Vagina (tissue), 2 donors: ENCODE measurements at regions not wholly inside any gene's neighbourhood (a gene's known extent, or its start where the extent isn't known, plus 50 kb on each side); places are given as distances from the start of the nearest gene placed in this dataset.

ENCODE experiments used
- DNase-seq, 2 donors: peaks; one replicate each; pipeline ENCODE4 v3.0.0-alpha.2; 2017; ENCODE audit errors: extremely low spot score in 2 of 2
- H3K27ac ChIP-seq: fragments of 200-600 bp; sonication (generic); one replicate; pipeline ENCODE4 v1.5.1; 2019
- H3K27me3 ChIP-seq: fragments of 200-600 bp; sonication (generic); one replicate; pipeline ENCODE4 v1.5.1; 2019
- H3K36me3 ChIP-seq, 2 donors: fragments of 200-600 bp; sonication (generic); one replicate each; pipeline ENCODE4 v1.5.1; 2017 to 2019
- H3K4me1 ChIP-seq: fragments of 200-600 bp; sonication (generic); one replicate; pipeline ENCODE4 v1.5.1; 2019
- H3K4me3 ChIP-seq, 2 donors: fragments of 200-600 bp; sonication (generic); 1 replicate in 1 of 2; 2 replicates in 1 of 2; pipeline ENCODE4 v1.5.1; 2016 to 2019
- H3K9me3 ChIP-seq: fragments of 200-600 bp; sonication (generic); one replicate; pipeline ENCODE4 v1.5.1; 2019
- CTCF ChIP-seq, 3 experiments: fragments of 450-650 bp in 2 of 3; fragments of 200-600 bp in 1 of 3; sonication (generic) in 1 of 3; IDR thresholded peaks; one replicate each; pipeline ENCODE4 v1.5.1; 2017 to 2019; ENCODE audit warnings: antibody characterized with exemption in 3 of 3, mild to moderate bottlenecking in 2 of 3, moderate library complexity in 2 of 3
- POLR2A ChIP-seq, 2 donors: fragments of 450-650 bp; IDR thresholded peaks; one replicate each; pipeline ENCODE4 v1.6.1; 2017; ENCODE audit warnings: antibody characterized with exemption in 2 of 2, mild to moderate bottlenecking in 2 of 2, moderate library complexity in 2 of 2
- POLR2AphosphoS5 ChIP-seq, 2 donors: sonication (generic); formaldehyde crosslinking; IDR thresholded peaks; one replicate each; pipeline ENCODE4 v1.9.0; 2017; ENCODE audit warnings: antibody characterized with exemption in 2 of 2, mild to moderate bottlenecking in 2 of 2, low read depth in 1 of 2; ENCODE audit not compliant: insufficient read depth in 1 of 2
- intact Hi-C: fragments of 100-400 bp; cut with DNase I; formaldehyde crosslinking; loops from one replicate; pipeline ENCODE4 v1.15.1; 2023

DNA sequence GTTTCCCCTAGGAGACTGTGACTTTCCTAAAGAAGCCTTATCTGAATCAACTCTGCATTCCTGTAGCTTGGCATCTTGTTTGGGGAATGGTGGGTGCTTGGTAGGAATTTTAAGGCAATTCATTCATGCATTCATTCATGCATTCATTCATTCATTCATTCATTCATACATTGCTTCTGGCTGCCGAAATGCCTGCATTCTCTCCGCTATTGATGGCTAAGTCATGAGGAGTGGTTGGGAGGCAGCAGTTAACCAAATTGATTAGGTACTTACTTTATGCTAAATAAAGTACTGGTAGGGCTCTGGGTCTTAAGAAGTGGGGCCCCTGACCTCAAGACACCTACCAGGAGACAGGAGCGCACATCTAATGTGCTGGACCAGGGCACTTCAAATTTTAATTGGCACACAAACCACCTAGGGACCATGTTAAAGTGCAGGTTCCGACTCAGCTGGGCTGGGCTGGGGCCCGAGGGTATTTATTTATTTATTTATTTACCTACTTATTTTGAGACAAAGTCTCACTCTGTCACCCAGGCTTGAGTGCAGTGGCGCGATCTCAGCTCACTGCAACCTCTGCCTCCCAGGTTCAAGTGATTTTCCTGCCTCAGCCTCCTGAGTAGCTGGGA lies 127.6 kb downstream of the ANKRD60 start:
- intact Hi-C loops: no loop called here
- no peak overlapping the region for H3K27ac ChIP-seq

GRCh38 chr20:58099956-58100730 lies 128.3 kb downstream of the ANKRD60 start:
- no peak overlapping the region for H3K27ac ChIP-seq
- no peaks in the 10 kb centered on the region for H3K27me3 ChIP-seq
- TF ChIP-seq CTCF (IDR thresholded peaks at IDR 0.05) (no peak), POLR2A (IDR thresholded peaks at IDR 0.05) (no peak)
- H3K4me3 ChIP-seq: no peak overlapping the region
- no peaks in the 10 kb centered on the region for H3K9me3 ChIP-seq
- H3K36me3 ChIP-seq: no peaks in the 10 kb centered on the region
- peaks cover 7% of the 10 kb centered on the region for H3K4me1 ChIP-seq
- peak; percentile 54 to 64 for DNase-seq
- intact Hi-C loops: no loop called here

More for the DNA sequence above, 127.6 kb downstream of the ANKRD60 start:
- Histone ChIP-seq H3K4me1 (peaks cover 7% of the 10 kb centered on the region), H3K9me3 (no peaks in the 10 kb centered on the region), H3K27me3 (no peaks in the 10 kb centered on the region), H3K36me3 (no peaks in the 10 kb centered on the region), H3K4me3 (no peak overlapping the region)
- peak in 1 of 2 donors; percentile 54 for DNase-seq
- TF ChIP-seq CTCF (IDR thresholded peaks at IDR 0.05) (no peak), POLR2AphosphoS5 (IDR thresholded peaks at IDR 0.05; ENCODE audit: insufficient read depth in 1 of 2, low read depth in 1 of 2) (no peak), POLR2A (IDR thresholded peaks at IDR 0.05) (no peak)

- peaks cover 7% of the 10 kb centered on the region for H3K4me1 ChIP-seq
- peak in 1 of 2 donors; percentile 44 for DNase-seq
- intact Hi-C loops: no loop called here
- no peak overlapping the region for H3K4me3 ChIP-seq
- no peak for TF ChIP-seq POLR2A (IDR thresholded peaks at IDR 0.05)
- no peak for TF ChIP-seq CTCF (IDR thresholded peaks at IDR 0.05)
- TF ChIP-seq POLR2AphosphoS5 (IDR thresholded peaks at IDR 0.05; ENCODE audit: insufficient read depth in 1 of 2, low read depth in 1 of 2): no peak
- no peaks in the 10 kb centered on the region for H3K27me3 ChIP-seq
- H3K36me3 ChIP-seq: no peaks in the 10 kb centered on the region
- no peak overlapping the region for H3K27ac ChIP-seq
- H3K9me3 ChIP-seq: no peaks in the 10 kb centered on the region
Measured at GRCh38 chr20:58099291-58099935, 129.0 kb downstream of the ANKRD60 start.

DNA sequence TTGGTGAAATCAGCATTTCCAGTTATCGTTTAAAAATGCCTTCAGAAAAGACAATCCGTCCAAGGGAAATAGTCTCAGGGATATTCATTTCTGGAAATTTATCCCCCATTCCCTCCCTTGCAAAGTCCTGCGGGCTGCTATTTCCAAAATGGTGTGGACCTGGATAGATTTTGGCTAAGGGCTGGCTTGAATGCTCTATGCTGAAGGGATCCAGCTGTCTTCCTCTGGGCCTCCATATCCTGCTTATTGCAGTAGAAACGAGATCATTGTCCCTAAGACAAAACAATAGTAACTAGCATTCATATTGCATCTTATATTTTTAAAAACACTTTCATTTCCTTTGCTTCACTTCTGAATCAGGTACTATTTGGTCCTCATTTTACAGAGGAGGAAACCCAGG lies 129.9 kb downstream of the ANKRD60 start:
- no peak for DNase-seq
- Histone ChIP-seq H3K9me3 (no peaks in the 10 kb centered on the region), H3K4me1 (peaks cover 7% of the 10 kb centered on the region), H3K4me3 (no peak overlapping the region), H3K36me3 (no peaks in the 10 kb centered on the region), H3K27ac (no peak overlapping the region), H3K27me3 (no peaks in the 10 kb centered on the region)
- intact Hi-C loops: no loop called here
- TF ChIP-seq CTCF (IDR thresholded peaks at IDR 0.05): no peak
- TF ChIP-seq POLR2A (IDR thresholded peaks at IDR 0.05): no peak

DNA sequence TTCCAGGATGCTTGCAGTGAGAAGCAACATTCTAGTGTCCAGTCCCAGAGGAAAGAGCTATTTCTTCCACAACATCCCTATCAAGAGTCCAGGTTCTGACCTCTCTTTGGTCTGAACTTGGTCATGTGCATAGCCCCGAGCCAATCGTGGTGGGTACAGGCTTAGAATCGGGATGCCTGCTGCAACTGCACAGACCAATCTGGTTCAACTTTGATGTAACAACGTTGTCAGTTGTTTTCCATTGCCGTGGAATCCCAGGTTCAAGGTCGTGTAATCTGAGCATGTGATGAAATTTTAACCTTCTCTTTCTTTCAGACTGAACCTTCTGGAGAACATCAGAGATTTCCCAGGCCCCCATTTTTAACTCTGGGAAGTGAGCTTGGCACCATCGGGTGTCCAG lies 130.5 kb downstream of the ANKRD60 start:
- no peaks in the 10 kb centered on the region for H3K9me3 ChIP-seq
- H3K27me3 ChIP-seq: no peaks in the 10 kb centered on the region
- peaks cover 7% of the 10 kb centered on the region for H3K4me1 ChIP-seq
- H3K27ac ChIP-seq: no peak overlapping the region
- H3K36me3 ChIP-seq: no peaks in the 10 kb centered on the region
- H3K4me3 ChIP-seq: no peak overlapping the region
- DNase-seq: no peak
- TF ChIP-seq POLR2AphosphoS5 (IDR thresholded peaks at IDR 0.05; ENCODE audit: insufficient read depth in 1 of 2, low read depth in 1 of 2): no peak
- no peak for TF ChIP-seq CTCF (IDR thresholded peaks at IDR 0.05)
- no peak for TF ChIP-seq POLR2A (IDR thresholded peaks at IDR 0.05)
- intact Hi-C loops: no loop called here
